ENCODE measurements at regions not wholly inside any gene's neighbourhood (a gene's known extent, or its start where the extent isn't known, plus 50 kb on each side); places are given as distances from the start of the nearest gene placed in this dataset.

- TF ChIP-seq POLR2A (IDR thresholded peaks at IDR 0.05) (no peak), EP300 (IDR thresholded peaks at IDR 0.05; ENCODE audit: low read depth) (no peak), CTCF (IDR thresholded peaks at IDR 0.05) (no peak), POLR2AphosphoS5 (IDR thresholded peaks at IDR 0.05) (no peak)
These were observed 290.7 kb downstream of the VPS13C start for GRCh38 chr15:61769557-61769956.
